Activated naive CD4-positive, alpha-beta T cell treated with anti-CD3 and anti-CD28 coated beads for 36 hours (primary cell): ENCODE measurements at regions not wholly inside any gene's neighbourhood (a gene's known extent, or its start where the extent isn't known, plus 50 kb on each side); places are given as distances from the start of the nearest gene placed in this dataset.

Experiments
- CTCF ChIA-PET: fragments of 350-600 bp; sonication (Branson Sonifier 250); formaldehyde crosslinking; loops from one replicate; lab custom pipeline; 2021; ENCODE audit warnings: antibody characterized with exemption; lab: Charles Lee
- DNase-seq: peaks from one replicate; pipeline ENCODE4 v3.0.0-alpha.2; 2020
- H3K27ac Mint-ChIP-seq: one replicate; pipeline ENCODE4 v1.8.0; 2021; ENCODE audit warnings: mild to moderate bottlenecking, mixed read lengths
- H3K27me3 Mint-ChIP-seq: one replicate; pipeline ENCODE4 v1.8.0; 2021; ENCODE audit warnings: low read depth, mixed read lengths
- H3K36me3 Mint-ChIP-seq: one replicate; pipeline ENCODE4 v1.8.0; 2021; ENCODE audit warnings: low read depth, mixed read lengths
- H3K4me1 Mint-ChIP-seq: one replicate; pipeline ENCODE4 v1.8.0; 2021; ENCODE audit warnings: low read depth, mixed read lengths
- H3K4me3 Mint-ChIP-seq: one replicate; pipeline ENCODE4 v1.8.0; 2021; ENCODE audit warnings: mild to moderate bottlenecking, moderate library complexity, mixed read lengths
- H3K9me3 Mint-ChIP-seq: one replicate; pipeline ENCODE4 v1.8.0; 2021; ENCODE audit warnings: mixed read lengths
- intact Hi-C: fragments of 100-400 bp; cut with micrococcal nuclease; formaldehyde crosslinking; loops from one replicate; pipeline ENCODE4 v1.15.1; 2023

GRCh38 chr10:64956441-64956840, 1435.2 kb downstream of the REEP3 start:
- Mint-ChIP-seq H3K4me3 (no peak overlapping the region), H3K36me3 (no peaks in the 10 kb centered on the region), H3K4me1 (no peaks in the 10 kb centered on the region), H3K27ac (no peak overlapping the region), H3K27me3 (no peaks in the 10 kb centered on the region), H3K9me3 (peaks cover 8% of the 10 kb centered on the region)
- CTCF ChIA-PET = no interaction called here
- DNase-seq = no peak
- intact Hi-C loops = no loop called here

DNA sequence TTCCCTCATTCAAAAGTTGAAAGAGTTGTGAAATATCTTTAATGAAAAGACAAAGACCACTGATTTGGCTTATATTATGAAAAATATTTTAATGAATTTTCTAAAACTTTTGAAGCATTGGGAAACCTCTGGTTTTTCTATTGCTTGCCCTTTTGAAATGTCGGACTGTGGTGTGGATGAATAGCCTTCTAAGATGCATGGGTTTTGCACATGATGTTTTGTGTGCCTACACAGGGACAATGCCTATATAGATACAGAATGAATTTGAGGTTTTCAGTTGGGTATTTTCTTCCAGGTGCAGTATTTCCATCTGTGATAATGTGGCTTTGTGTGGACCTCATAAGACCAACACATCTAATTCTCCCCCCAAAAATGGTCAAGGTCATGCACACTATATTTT, 1437.9 kb downstream of the REEP3 start:
- Mint-ChIP-seq H3K36me3 (no peaks in the 10 kb centered on the region), H3K9me3 (peaks cover 7% of the 10 kb centered on the region), H3K27ac (no peak overlapping the region), H3K4me3 (no peak overlapping the region), H3K4me1 (no peaks in the 10 kb centered on the region), H3K27me3 (no peaks in the 10 kb centered on the region)
- no peak for DNase-seq
- CTCF ChIA-PET = no interaction called here
- intact Hi-C loops = no loop called here

DNA sequence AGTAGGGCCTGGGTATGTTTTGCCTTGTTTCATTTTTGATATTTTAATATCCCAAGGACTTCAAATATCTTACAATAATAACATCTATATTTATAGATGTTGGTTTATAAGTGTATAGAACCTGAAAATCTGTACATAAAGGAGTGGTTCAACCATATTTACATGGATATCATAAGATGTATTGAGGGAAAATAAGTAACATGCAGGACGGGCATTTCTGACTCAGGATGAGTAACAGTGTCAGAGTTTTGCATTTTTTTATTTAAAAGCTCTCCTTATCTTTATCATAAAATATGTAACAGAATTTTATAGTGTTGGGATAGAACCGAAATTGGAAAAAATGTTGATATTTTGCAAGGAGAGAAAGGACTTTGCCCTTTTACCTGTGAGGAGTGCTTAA, 1438.7 kb downstream of the REEP3 start:
- intact Hi-C loops = no loop called here
- no peaks in the 10 kb centered on the region for H3K36me3 Mint-ChIP-seq
- DNase-seq = no peak
- CTCF ChIA-PET = no interaction called here
- peaks cover 12% of the 10 kb centered on the region for H3K9me3 Mint-ChIP-seq
- no peaks in the 10 kb centered on the region for H3K4me1 Mint-ChIP-seq
- no peaks in the 10 kb centered on the region for H3K27me3 Mint-ChIP-seq
- no peak overlapping the region for H3K4me3 Mint-ChIP-seq
- H3K27ac Mint-ChIP-seq = no peak overlapping the region

- Mint-ChIP-seq H3K36me3 (no peaks in the 10 kb centered on the region), H3K27ac (no peak overlapping the region), H3K9me3 (peaks cover 2% of the 10 kb centered on the region), H3K27me3 (no peaks in the 10 kb centered on the region), H3K4me3 (no peak overlapping the region), H3K4me1 (no peaks in the 10 kb centered on the region)
- CTCF ChIA-PET = no interaction called here
- no peak for DNase-seq
- intact Hi-C loops = no loop called here
These were observed 1452.2 kb downstream of the REEP3 start for GRCh38 chr10:64973391-64973790.

- intact Hi-C loops = no loop called here
- no peak for DNase-seq
These were observed 1454.9 kb downstream of the REEP3 start for GRCh38 chr10:64976150-64976549.

DNA sequence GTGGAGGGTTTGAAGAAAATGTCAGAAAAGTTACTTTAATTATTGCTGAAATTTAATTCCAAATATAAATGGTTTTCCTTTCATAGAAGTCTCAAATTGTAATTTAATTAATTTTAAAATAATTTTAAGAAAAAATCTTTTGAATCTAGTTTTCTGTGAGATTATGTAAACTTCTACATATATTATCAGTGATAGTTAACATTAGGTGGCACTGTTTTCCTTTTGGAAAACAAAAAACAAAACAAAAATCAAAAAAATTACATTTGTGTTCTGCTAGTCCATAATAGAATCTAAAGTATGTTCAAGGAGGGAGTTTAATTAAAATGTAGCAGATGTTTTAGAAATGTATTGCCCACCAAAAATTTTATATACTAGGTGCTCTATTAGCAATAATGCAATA, 1456.7 kb downstream of the REEP3 start:
- intact Hi-C loops = no loop called here
- Mint-ChIP-seq H3K27ac (no peak overlapping the region), H3K27me3 (no peaks in the 10 kb centered on the region), H3K9me3 (peaks cover 6% of the 10 kb centered on the region), H3K4me3 (no peak overlapping the region), H3K4me1 (no peaks in the 10 kb centered on the region), H3K36me3 (no peaks in the 10 kb centered on the region)
- no peak for DNase-seq
- CTCF ChIA-PET = no interaction called here

More at GRCh38 chr10:64976150-64976549, 1454.9 kb downstream of the REEP3 start:
- no peak overlapping the region for H3K27ac Mint-ChIP-seq
- H3K4me1 Mint-ChIP-seq = no peaks in the 10 kb centered on the region
- H3K36me3 Mint-ChIP-seq = no peaks in the 10 kb centered on the region
- no peaks in the 10 kb centered on the region for H3K27me3 Mint-ChIP-seq
- peaks cover 2% of the 10 kb centered on the region for H3K9me3 Mint-ChIP-seq
- CTCF ChIA-PET = interaction anchor here (0.6 kb wide), 1 partner anchor 8 kb away, joined by 3 read pairs; no protein-coding TSS in a partner anchor
- no peak overlapping the region for H3K4me3 Mint-ChIP-seq

DNA sequence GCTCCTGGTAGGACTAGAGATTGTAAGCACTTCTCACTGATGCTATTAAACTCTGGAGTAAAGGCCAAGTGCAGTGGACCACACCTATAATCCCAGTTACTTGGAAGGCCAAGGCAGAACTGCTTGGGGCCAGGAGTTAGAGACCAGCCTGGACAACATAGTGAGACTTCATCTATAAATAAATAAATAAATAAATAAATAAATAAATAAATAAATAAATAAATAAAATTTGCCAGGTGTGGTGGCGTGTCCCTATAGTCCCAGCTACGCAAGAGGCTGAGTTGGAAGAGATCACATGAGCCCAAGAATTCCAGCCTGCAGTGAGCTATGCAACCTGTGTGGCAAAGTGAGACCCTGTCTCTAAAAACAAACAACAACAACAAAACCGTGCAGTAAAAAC, 1475.7 kb downstream of the REEP3 start:
- no peaks in the 10 kb centered on the region for H3K36me3 Mint-ChIP-seq
- no peak overlapping the region for H3K27ac Mint-ChIP-seq
- no peaks in the 10 kb centered on the region for H3K4me1 Mint-ChIP-seq
- intact Hi-C loops = no loop called here
- no peaks in the 10 kb centered on the region for H3K9me3 Mint-ChIP-seq
- H3K4me3 Mint-ChIP-seq = no peak overlapping the region
- CTCF ChIA-PET = no interaction called here
- no peak for DNase-seq
- no peaks in the 10 kb centered on the region for H3K27me3 Mint-ChIP-seq

DNA sequence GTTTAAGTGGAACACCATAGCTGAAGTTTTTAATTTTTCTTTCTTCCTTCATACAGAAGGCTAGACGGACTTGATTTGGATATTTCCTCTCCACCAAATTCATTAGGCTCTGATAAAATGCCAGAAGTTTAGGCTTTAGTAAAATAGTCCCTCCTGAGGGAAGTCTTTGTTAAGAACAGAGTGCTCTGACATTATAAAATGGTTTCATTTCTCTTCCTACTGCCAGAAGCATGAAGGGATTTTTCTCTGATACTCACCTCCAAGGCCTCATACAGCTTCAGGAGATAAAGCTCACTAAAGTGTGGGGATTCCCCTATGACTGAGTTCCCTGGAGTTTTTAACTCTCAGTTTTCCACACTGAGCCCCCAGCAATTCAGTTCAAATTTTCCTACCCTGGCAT, 1489.6 kb downstream of the REEP3 start:
- no peak for DNase-seq
- Mint-ChIP-seq H3K36me3 (no peaks in the 10 kb centered on the region), H3K4me1 (no peaks in the 10 kb centered on the region), H3K27me3 (no peaks in the 10 kb centered on the region), H3K9me3 (no peaks in the 10 kb centered on the region), H3K4me3 (no peak overlapping the region), H3K27ac (no peak overlapping the region)
- CTCF ChIA-PET = no interaction called here
- intact Hi-C loops = no loop called here

- intact Hi-C loops = no loop called here
- CTCF ChIA-PET = no interaction called here
- DNase-seq = no peak
- H3K9me3 Mint-ChIP-seq = peaks cover 6% of the 10 kb centered on the region
- H3K27ac Mint-ChIP-seq = no peak overlapping the region
- no peaks in the 10 kb centered on the region for H3K36me3 Mint-ChIP-seq
- no peaks in the 10 kb centered on the region for H3K4me1 Mint-ChIP-seq
- no peaks in the 10 kb centered on the region for H3K27me3 Mint-ChIP-seq
- no peak overlapping the region for H3K4me3 Mint-ChIP-seq
These were observed 1496.3 kb downstream of the REEP3 start for GRCh38 chr10:65017523-65017922.

DNA sequence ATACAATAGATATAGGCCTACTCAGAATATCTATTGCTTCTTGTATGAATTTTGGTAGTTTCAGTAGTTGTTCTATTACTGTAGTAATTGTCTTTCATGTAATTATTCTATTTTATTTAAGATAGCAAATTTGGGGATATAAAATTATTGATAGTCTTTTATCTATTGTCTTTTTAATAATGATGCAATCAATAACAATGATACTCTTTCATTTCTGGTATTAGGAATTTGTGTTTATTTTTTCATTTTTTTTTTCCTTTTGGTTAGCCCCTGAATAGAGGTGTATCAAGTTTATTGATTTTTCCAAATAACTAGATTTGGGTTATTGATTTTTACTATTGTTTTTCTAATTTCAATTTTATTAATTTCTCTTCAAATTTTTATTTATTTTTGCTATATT, 1503.7 kb downstream of the REEP3 start:
- no peak overlapping the region for H3K4me3 Mint-ChIP-seq
- CTCF ChIA-PET = no interaction called here

DNA sequence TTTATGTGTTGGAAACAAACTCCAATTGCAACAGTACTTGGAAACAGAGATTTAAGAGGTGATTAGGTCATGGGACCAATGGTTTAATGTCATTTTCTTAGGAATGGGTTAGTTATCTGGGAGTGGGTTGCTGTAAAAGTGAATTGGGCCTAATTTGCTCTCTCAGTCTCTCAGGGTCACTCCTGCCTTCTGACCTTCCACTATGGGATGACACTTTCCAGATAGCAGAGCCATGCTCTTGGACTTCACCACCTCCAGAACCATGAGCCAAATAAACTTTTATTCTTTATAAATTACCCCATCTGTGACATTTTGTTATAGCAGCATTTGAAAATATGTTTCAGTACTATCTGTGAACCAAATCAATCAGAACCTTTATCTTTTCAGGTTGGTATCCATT, 1509.1 kb downstream of the REEP3 start:
- CTCF ChIA-PET = no interaction called here
- intact Hi-C loops = no loop called here
- no peaks in the 10 kb centered on the region for H3K27me3 Mint-ChIP-seq
- H3K36me3 Mint-ChIP-seq = no peaks in the 10 kb centered on the region
- peaks cover 8% of the 10 kb centered on the region for H3K9me3 Mint-ChIP-seq
- H3K27ac Mint-ChIP-seq = no peak overlapping the region
- DNase-seq = no peak
- H3K4me1 Mint-ChIP-seq = no peaks in the 10 kb centered on the region
- H3K4me3 Mint-ChIP-seq = no peak overlapping the region

More for the DNA sequence above, 1503.7 kb downstream of the REEP3 start:
- DNase-seq = no peak
- no peaks in the 10 kb centered on the region for H3K4me1 Mint-ChIP-seq
- H3K27ac Mint-ChIP-seq = no peak overlapping the region
- intact Hi-C loops = no loop called here
- H3K36me3 Mint-ChIP-seq = no peaks in the 10 kb centered on the region
- peaks cover 13% of the 10 kb centered on the region for H3K9me3 Mint-ChIP-seq
- H3K27me3 Mint-ChIP-seq = no peaks in the 10 kb centered on the region

DNA sequence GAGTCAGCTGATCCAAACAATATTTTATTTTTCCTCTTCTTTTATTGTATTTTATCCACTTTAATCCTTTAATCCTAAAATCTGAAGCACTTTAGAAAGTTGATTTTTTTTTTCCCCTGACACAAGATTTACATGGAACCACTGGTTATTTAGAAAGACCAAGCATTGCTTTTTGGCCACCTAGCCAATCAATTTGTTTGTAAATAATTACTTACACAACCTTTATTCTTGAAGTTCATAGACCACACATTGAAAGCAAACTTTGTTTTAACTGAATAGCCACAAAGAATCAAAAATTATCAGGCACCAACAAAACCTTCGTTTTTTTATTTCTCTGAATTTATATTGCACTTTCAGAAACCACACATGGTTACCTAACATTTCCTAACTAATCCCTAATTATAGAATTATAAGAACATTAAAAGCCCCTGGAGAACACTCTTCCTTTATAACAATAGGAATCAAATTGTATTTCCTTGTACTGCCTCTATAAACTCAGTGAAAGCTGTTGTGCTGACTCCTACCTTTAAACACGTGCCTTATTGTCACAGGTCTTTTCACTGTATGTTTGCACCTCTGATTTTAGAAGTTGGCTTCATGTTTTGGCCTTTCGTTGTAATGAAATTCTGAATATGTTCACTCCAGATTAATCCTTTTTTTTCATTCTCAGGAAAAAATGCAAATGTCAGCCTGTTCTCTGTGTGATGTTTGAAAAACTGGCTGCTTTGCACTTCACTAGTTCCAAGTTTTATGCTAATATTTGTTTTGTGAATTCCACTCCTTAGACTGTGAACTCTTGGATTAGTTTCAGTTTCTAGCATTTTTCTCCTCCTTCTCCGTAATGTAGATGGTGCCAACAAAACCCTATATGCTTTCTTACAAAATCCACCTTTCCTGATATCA, 1511.9 kb downstream of the REEP3 start:
- DNase-seq = no peak
- H3K9me3 Mint-ChIP-seq = peaks cover 7% of the 10 kb centered on the region
- H3K36me3 Mint-ChIP-seq = no peaks in the 10 kb centered on the region
- no peaks in the 10 kb centered on the region for H3K27me3 Mint-ChIP-seq
- intact Hi-C loops = no loop called here
- CTCF ChIA-PET = no interaction called here
- H3K27ac Mint-ChIP-seq = no peak overlapping the region
- no peaks in the 10 kb centered on the region for H3K4me1 Mint-ChIP-seq
- no peak overlapping the region for H3K4me3 Mint-ChIP-seq

- intact Hi-C loops = no loop called here
- no peak overlapping the region for H3K27ac Mint-ChIP-seq
- H3K36me3 Mint-ChIP-seq = no peaks in the 10 kb centered on the region
- no peak overlapping the region for H3K4me3 Mint-ChIP-seq
- H3K9me3 Mint-ChIP-seq = peaks cover 5% of the 10 kb centered on the region
- no peak for DNase-seq
- no peaks in the 10 kb centered on the region for H3K4me1 Mint-ChIP-seq
- CTCF ChIA-PET = no interaction called here
- no peaks in the 10 kb centered on the region for H3K27me3 Mint-ChIP-seq
These were observed 1512.8 kb downstream of the REEP3 start for GRCh38 chr10:65033957-65034356.
